Ascending aorta (tissue), 2 donors: ENCODE measurements at regions not wholly inside any gene's neighbourhood (a gene's known extent, or its start where the extent isn't known, plus 50 kb on each side); places are given as distances from the start of the nearest gene placed in this dataset.
A peak's percentile ranks its signal among the peaks of the same experiment; 100 is the strongest.

Experiments
- DNase-seq, 2 donors: peaks; one replicate each; pipeline ENCODE4 v3.0.0-alpha.2; 2019; ENCODE audit warnings: low spot score in 2 of 2
- H3K27ac ChIP-seq, 2 donors: fragments of 200-600 bp; sonication (generic); one replicate each; pipeline ENCODE4 v1.5.1; 2016 to 2017; ENCODE audit warnings: mild to moderate bottlenecking in 1 of 2
- H3K27me3 ChIP-seq: fragments of 200-600 bp; sonication (generic); one replicate; pipeline ENCODE4 v1.5.1; 2017
- H3K36me3 ChIP-seq, 2 donors: fragments of 200-600 bp; sonication (generic); one replicate each; pipeline ENCODE4 v1.5.1; 2016
- H3K4me1 ChIP-seq, 2 donors: fragments of 200-600 bp; sonication (generic); one replicate each; pipeline ENCODE4 v1.5.1; 2016 to 2017; ENCODE audit warnings: mild to moderate bottlenecking in 1 of 2
- H3K4me3 ChIP-seq, 2 donors: fragments of 200-600 bp; sonication (generic); one replicate each; pipeline ENCODE4 v1.5.1; 2016 to 2017; ENCODE audit warnings: mild to moderate bottlenecking in 1 of 2
- H3K9me3 ChIP-seq, 2 donors: fragments of 200-600 bp; sonication (generic); one replicate each; pipeline ENCODE4 v1.5.1; 2016
- CTCF ChIP-seq, 3 experiments: fragments of 200-600 bp in 2 of 3; fragments of 450-650 bp in 1 of 3; sonication (generic) in 2 of 3; IDR thresholded peaks; one replicate each; pipeline ENCODE4 v1.5.1; 2016 to 2019; ENCODE audit warnings: antibody characterized with exemption in 3 of 3, mild to moderate bottlenecking in 1 of 3, moderate library complexity in 1 of 3
- intact Hi-C: fragments of 100-400 bp; cut with DNase I; formaldehyde crosslinking; loops from one replicate; pipeline ENCODE4 v1.15.1; 2023

- intact Hi-C loops, result no loop called here
- Histone ChIP-seq H3K4me1 (no peaks in the 10 kb centered on the region), H3K9me3 (no peaks in the 10 kb centered on the region), H3K27ac (no peak overlapping the region), H3K36me3 (no peaks in the 10 kb centered on the region), H3K27me3 (no peaks in the 10 kb centered on the region), H3K4me3 (no peak overlapping the region)
- no peak for TF ChIP-seq CTCF (IDR thresholded peaks at IDR 0.05)
- DNase-seq, result no peak
Observed at GRCh38 chr2:142687509-142687908, 190.0 kb upstream of the KYNU start.

- intact Hi-C loops, result no loop called here
- H3K4me1 ChIP-seq, result no peaks in the 10 kb centered on the region
Observed at GRCh38 chr2:142687075-142687474, 190.4 kb upstream of the KYNU start.

GRCh38 chr2:142684667-142685066, 192.8 kb upstream of the KYNU start:
- Histone ChIP-seq H3K27ac (no peak overlapping the region), H3K4me3 (no peak overlapping the region), H3K36me3 (no peaks in the 10 kb centered on the region), H3K27me3 (no peaks in the 10 kb centered on the region), H3K9me3 (no peaks in the 10 kb centered on the region), H3K4me1 (no peaks in the 10 kb centered on the region)
- no peak for TF ChIP-seq CTCF (IDR thresholded peaks at IDR 0.05)
- no peak for DNase-seq
- intact Hi-C loops, result loop anchor here (5.0 kb wide), 1 partner anchor 298 kb away; no protein-coding TSS in a partner anchor

More at GRCh38 chr2:142687075-142687474, 190.4 kb upstream of the KYNU start:
- TF ChIP-seq CTCF (IDR thresholded peaks at IDR 0.05), result no peak
- H3K27ac ChIP-seq, result no peak overlapping the region
- H3K4me3 ChIP-seq, result no peak overlapping the region
- DNase-seq, result no peak
- H3K9me3 ChIP-seq, result no peaks in the 10 kb centered on the region
- H3K27me3 ChIP-seq, result no peaks in the 10 kb centered on the region
- no peaks in the 10 kb centered on the region for H3K36me3 ChIP-seq

GRCh38 chr2:142682528-142682927, 194.9 kb upstream of the KYNU start:
- TF ChIP-seq CTCF (IDR thresholded peaks at IDR 0.05), result peak in 1 of 3 experiments; percentile 29
- intact Hi-C loops, result loop anchor here (5.0 kb wide), 1 partner anchor 300 kb away; no protein-coding TSS in a partner anchor
- Histone ChIP-seq H3K36me3 (no peaks in the 10 kb centered on the region), H3K4me3 (no peak overlapping the region), H3K27ac (no peak overlapping the region), H3K4me1 (no peaks in the 10 kb centered on the region), H3K27me3 (no peaks in the 10 kb centered on the region), H3K9me3 (no peaks in the 10 kb centered on the region)
- DNase-seq, result no peak

- no peak overlapping the region for H3K27ac ChIP-seq
- H3K4me1 ChIP-seq, result no peaks in the 10 kb centered on the region
- DNase-seq, result no peak
- no peaks in the 10 kb centered on the region for H3K9me3 ChIP-seq
- no peaks in the 10 kb centered on the region for H3K27me3 ChIP-seq
- intact Hi-C loops, result loop anchor here (5.0 kb wide), 1 partner anchor 300 kb away; no protein-coding TSS in a partner anchor
- no peak overlapping the region for H3K4me3 ChIP-seq
- no peaks in the 10 kb centered on the region for H3K36me3 ChIP-seq
- no peak for TF ChIP-seq CTCF (IDR thresholded peaks at IDR 0.05)
Observed at GRCh38 chr2:142681952-142682351, 195.5 kb upstream of the KYNU start.

GRCh38 chr2:142678164-142678563, 199.3 kb upstream of the KYNU start:
- no peak for TF ChIP-seq CTCF (IDR thresholded peaks at IDR 0.05)
- Histone ChIP-seq H3K4me1 (no peaks in the 10 kb centered on the region), H3K27me3 (no peaks in the 10 kb centered on the region), H3K9me3 (no peaks in the 10 kb centered on the region), H3K27ac (no peak overlapping the region), H3K36me3 (no peaks in the 10 kb centered on the region), H3K4me3 (no peak overlapping the region)
- intact Hi-C loops, result no loop called here
- no peak for DNase-seq
